Keratinocyte (primary cell): ENCODE measurements at regions not wholly inside any gene's neighbourhood (a gene's known extent, or its start where the extent isn't known, plus 50 kb on each side); places are given as distances from the start of the nearest gene placed in this dataset.

Experiments
- DNase-seq: peaks from one replicate; pipeline ENCODE4 v3.0.0-alpha.2; 2011; ENCODE audit warnings: low read depth, missing footprints, low spot score
- FAIRE-seq: peaks from 2 replicates; lab custom pipeline; 2011; peaks lifted over from hg19 to GRCh38; lab: Jason Lieb, UNC
- H2AFZ ChIP-seq: 2 replicates; pipeline ENCODE4 v1.6.0; 2012; ENCODE audit warnings: low read length, control low read depth, inconsistent platforms; ENCODE audit not compliant: control insufficient read depth
- H3K27ac ChIP-seq: 2 replicates; pipeline ENCODE4 v1.5.1; 2011; ENCODE audit warnings: low read length; ENCODE audit not compliant: control insufficient read depth, insufficient read depth
- H3K27me3 ChIP-seq: 3 replicates; pipeline ENCODE4 v1.6.0; 2011; ENCODE audit warnings: low read length; ENCODE audit not compliant: control insufficient read depth, insufficient read depth; ENCODE audit errors: extremely low read depth
- H3K36me3 ChIP-seq, 2 experiments: 2 replicates in 1 of 2; 3 replicates in 1 of 2; pipeline ENCODE4 v1.5.1; 2011; ENCODE audit warnings: low read length in 2 of 2, mild to moderate bottlenecking in 1 of 2; ENCODE audit not compliant: control insufficient read depth in 2 of 2, insufficient read depth in 2 of 2; ENCODE audit errors: extremely low read depth in 1 of 2
- H3K4me1 ChIP-seq: 3 replicates; pipeline ENCODE4 v1.5.1; 2011; ENCODE audit warnings: low read length; ENCODE audit not compliant: control insufficient read depth, insufficient read depth; ENCODE audit errors: extremely low read depth
- H3K4me2 ChIP-seq: 3 replicates; pipeline ENCODE4 v1.6.0; 2011; ENCODE audit warnings: low read depth, low read length; ENCODE audit not compliant: control insufficient read depth, insufficient read depth; ENCODE audit errors: extremely low read depth
- H3K4me3 ChIP-seq, 3 experiments: fragments of 200-600 bp in 1 of 3; sonication (generic) in 1 of 3; 2 replicates in 2 of 3; 3 replicates in 1 of 3; pipeline ENCODE4 v1.5.1; 2011 to 2016; ENCODE audit warnings: low read length in 3 of 3, mild to moderate bottlenecking in 3 of 3, control low read depth in 2 of 3, inconsistent platforms in 1 of 3, low read depth in 1 of 3, mixed read lengths in 1 of 3, mixed run types in 1 of 3, moderate library complexity in 1 of 3; ENCODE audit not compliant: control insufficient read depth in 2 of 3, insufficient read depth in 2 of 3; ENCODE audit errors: extremely low read depth in 1 of 3
- H3K79me2 ChIP-seq: 2 replicates; pipeline ENCODE4 v1.6.0; 2012; ENCODE audit warnings: low read length; ENCODE audit not compliant: control insufficient read depth, insufficient read depth
- H3K9ac ChIP-seq: 3 replicates; pipeline ENCODE4 v1.6.0; 2011; ENCODE audit warnings: low read length; ENCODE audit not compliant: control insufficient read depth, insufficient read depth; ENCODE audit errors: extremely low read depth
- H3K9me1 ChIP-seq: 3 replicates; pipeline ENCODE4 v1.6.0; 2011; ENCODE audit warnings: low read length; ENCODE audit not compliant: control insufficient read depth, insufficient read depth; ENCODE audit errors: extremely low read depth
- H3K9me3 ChIP-seq: 2 replicates; pipeline ENCODE4 v1.5.1; 2012; ENCODE audit warnings: low read depth, low read length; ENCODE audit not compliant: control insufficient read depth
- H4K20me1 ChIP-seq: 3 replicates; pipeline ENCODE4 v1.6.0; 2011; ENCODE audit warnings: low read length; ENCODE audit not compliant: control insufficient read depth, insufficient read depth; ENCODE audit errors: extremely low read depth
- CTCF ChIP-seq, 3 experiments: IDR thresholded peaks in 1 of 3; conservative IDR thresholded peaks in 1 of 3; optimal IDR thresholded peaks in 1 of 3; 2 replicates in 2 of 3; 3 replicates in 1 of 3; pipeline versions ENCODE3 to v1.5.1; 2011; ENCODE audit warnings: low read length in 3 of 3, mild to moderate bottlenecking in 3 of 3, moderate library complexity in 2 of 3, control low read depth in 1 of 3, inconsistent platforms in 1 of 3; ENCODE audit not compliant: insufficient read depth in 2 of 3; ENCODE audit errors: extremely low read depth in 1 of 3
- EZH2 ChIP-seq: IDR thresholded peaks from one replicate; pipeline ENCODE4 v1.6.1; 2012; ENCODE audit warnings: inconsistent platforms, mild to moderate bottlenecking, low read length, moderate library complexity
- dilution Hi-C: fragments of 300-500 bp; cut with MboI; formaldehyde crosslinking; loops from one replicate; pipeline ENCODE4 v1.7.0; 2020; ENCODE audit warnings: low sequenced_read_pairs; ENCODE audit not compliant: extremely low pct_ligation_motif_present

- no peak overlapping the region for H3K9ac ChIP-seq
- no peak for FAIRE-seq
- no peak overlapping the region for H3K27ac ChIP-seq
- no peaks in the 10 kb centered on the region for H4K20me1 ChIP-seq
- no peak overlapping the region for H3K4me2 ChIP-seq
- no peaks in the 10 kb centered on the region for H3K4me1 ChIP-seq
- no peaks in the 10 kb centered on the region for H3K9me3 ChIP-seq
- no peaks in the 10 kb centered on the region for H3K9me1 ChIP-seq
- no peak for DNase-seq
- H3K36me3 ChIP-seq: no peaks in the 10 kb centered on the region
- no peak for TF ChIP-seq CTCF (optimal IDR thresholded peaks at IDR 0.05 in 1 of 3, IDR thresholded peaks at IDR 0.05 in 1 of 3, conservative IDR thresholded peaks at IDR 0.05 in 1 of 3; ENCODE audit: extremely low read depth in 1 of 3, insufficient read depth in 2 of 3, low read length in 3 of 3)
- no peak for TF ChIP-seq EZH2
- H2AFZ ChIP-seq: no peak overlapping the region
- no peak overlapping the region for H3K4me3 ChIP-seq
- H3K27me3 ChIP-seq: no peaks in the 10 kb centered on the region
- dilution Hi-C loops: no loop called here
- no peaks in the 10 kb centered on the region for H3K79me2 ChIP-seq
Measured at GRCh38 chr12:85504624-85505023, 224.6 kb downstream of the ALX1 start.

GRCh38 chr12:85507456-85507855 lies 227.4 kb downstream of the ALX1 start:
- dilution Hi-C loops: no loop called here
- Histone ChIP-seq H3K9ac (no peak overlapping the region), H3K9me1 (no peaks in the 10 kb centered on the region), H3K27me3 (no peaks in the 10 kb centered on the region), H3K79me2 (no peaks in the 10 kb centered on the region), H3K4me3 (no peak overlapping the region), H3K27ac (no peak overlapping the region), H2AFZ (no peak overlapping the region), H3K9me3 (no peaks in the 10 kb centered on the region), H3K4me1 (no peaks in the 10 kb centered on the region), H3K36me3 (no peaks in the 10 kb centered on the region), H3K4me2 (no peak overlapping the region), H4K20me1 (no peaks in the 10 kb centered on the region)
- DNase-seq: no peak
- TF ChIP-seq EZH2 (no peak), CTCF (optimal IDR thresholded peaks at IDR 0.05 in 1 of 3, IDR thresholded peaks at IDR 0.05 in 1 of 3, conservative IDR thresholded peaks at IDR 0.05 in 1 of 3; ENCODE audit: extremely low read depth in 1 of 3, insufficient read depth in 2 of 3, low read length in 3 of 3) (no peak)
- no peak for FAIRE-seq
